MCF 10A (cell line): ENCODE measurements at regions not wholly inside any gene's neighbourhood (a gene's known extent, or its start where the extent isn't known, plus 50 kb on each side); places are given as distances from the start of the nearest gene placed in this dataset.
"Not testable (repeated sequence)": the region's sequence is repeated elsewhere in the genome, so short reads cannot be mapped to it uniquely, and the experiment has no call there.

ENCODE experiments used
- BruUV-seq: library from RNA; stranded (reverse); fragments of 400-500 nt; replicated peaks from 2 replicates; lab custom pipeline; 2021; lab: Mats Ljungman, UMichigan
- CTCF ChIA-PET: fragments of 300-600 bp; sonication (Branson Sonifier 250); formaldehyde crosslinking; extraction: SDS; loops from one replicate; lab custom pipeline; 2021; ENCODE audit warnings: antibody characterized with exemption, inconsistent platforms; lab: Yijun Ruan, JAX
- POLR2A ChIA-PET: fragments of 300-600, 350-650 bp; sonication (Branson Sonifier 250); formaldehyde crosslinking; extraction: SDS; loops from one replicate; lab custom pipeline; 2020; ENCODE audit warnings: antibody characterized with exemption, inconsistent platforms; lab: Yijun Ruan, JAX
- DNase-seq: peaks from one replicate; pipeline ENCODE4 v3.0.0-alpha.2; 2018; ENCODE audit not compliant: unreplicated experiment
- H3K27ac Mint-ChIP-seq: one replicate; pipeline ENCODE4 v1.8.0; 2022; ENCODE audit warnings: mild to moderate bottlenecking, low read depth, mixed read lengths; ENCODE audit not compliant: unreplicated experiment
- H3K27me3 Mint-ChIP-seq: one replicate; pipeline ENCODE4 v1.8.0; 2022; ENCODE audit warnings: mixed read lengths; ENCODE audit not compliant: insufficient read depth, unreplicated experiment
- H3K36me3 Mint-ChIP-seq: one replicate; pipeline ENCODE4 v1.8.0; 2022; ENCODE audit warnings: mild to moderate bottlenecking, moderate library complexity, mixed read lengths; ENCODE audit not compliant: insufficient read depth, unreplicated experiment
- H3K4me1 Mint-ChIP-seq: one replicate; pipeline ENCODE4 v1.8.0; 2022; ENCODE audit warnings: mixed read lengths; ENCODE audit not compliant: insufficient read depth, unreplicated experiment
- H3K4me3 Mint-ChIP-seq: one replicate; pipeline ENCODE4 v1.8.0; 2022; ENCODE audit warnings: mild to moderate bottlenecking, moderate library complexity, mixed read lengths; ENCODE audit not compliant: unreplicated experiment
- H3K9me3 Mint-ChIP-seq: one replicate; pipeline ENCODE4 v1.8.0; 2022; ENCODE audit warnings: mixed read lengths; ENCODE audit not compliant: unreplicated experiment
- CTCF ChIP-seq: fragments of 200-600 bp; IDR thresholded peaks from one replicate; pipeline ENCODE4 v1.8.0; 2022; ENCODE audit warnings: antibody characterized with exemption, mild to moderate bottlenecking; ENCODE audit not compliant: unreplicated experiment
- intact Hi-C: fragments of 100-400 bp; cut with micrococcal nuclease; formaldehyde crosslinking; loops from 2 replicates; pipeline ENCODE4 v1.14.1; 2022

- no peak overlapping the region for H3K4me3 Mint-ChIP-seq
- no peak for TF ChIP-seq CTCF
- POLR2A ChIA-PET: interaction anchor here (0.7 to 1.3 kb wide), 2 partner anchors 38 to 1165 kb away, joined by 3 read pairs; no protein-coding TSS in a partner anchor
- intact Hi-C loops: no loop called here
- H3K36me3 Mint-ChIP-seq: no peaks in the 10 kb centered on the region
- H3K27ac Mint-ChIP-seq: no peak overlapping the region
- DNase-seq: no peak
- no peaks in the 10 kb centered on the region for H3K9me3 Mint-ChIP-seq
- CTCF ChIA-PET: interaction anchor here (0.6 to 1.4 kb wide), 5 partner anchors 8 to 1085 kb away, joined by 3 read pairs; no protein-coding TSS in a partner anchor
- BruUV-seq: no TSS peak
- no peaks in the 10 kb centered on the region for H3K4me1 Mint-ChIP-seq
- H3K27me3 Mint-ChIP-seq: peaks cover 33% of the 10 kb centered on the region
Measured at GRCh38 chr14:101681795-101682194, 79.7 kb upstream of the PPP2R5C start.

- ChIA-PET POLR2A (interaction anchor here (0.6 kb wide), 2 partner anchors 10 to 48 kb away, joined by 3 to 4 read pairs; no protein-coding TSS in a partner anchor), CTCF (interaction anchor here (0.6 to 1.4 kb wide), 4 partner anchors 19 to 928 kb away, joined by 3 to 9 read pairs (median 3); no protein-coding TSS in a partner anchor)
- peaks cover 22% of the 10 kb centered on the region for H3K27me3 Mint-ChIP-seq
- no peak overlapping the region for H3K27ac Mint-ChIP-seq
- H3K9me3 Mint-ChIP-seq: no peaks in the 10 kb centered on the region
- DNase-seq: no peak
- H3K4me1 Mint-ChIP-seq: no peaks in the 10 kb centered on the region
- H3K4me3 Mint-ChIP-seq: no peak overlapping the region
- no peaks in the 10 kb centered on the region for H3K36me3 Mint-ChIP-seq
- TF ChIP-seq CTCF: no peak
- intact Hi-C loops: no loop called here
- BruUV-seq: no TSS peak
Measured at GRCh38 chr14:101683365-101683764, 78.1 kb upstream of the PPP2R5C start.

- no peak for TF ChIP-seq CTCF
- peak; percentile 78 for DNase-seq
- intact Hi-C loops: no loop called here
- no peaks in the 10 kb centered on the region for H3K4me1 Mint-ChIP-seq
- no peaks in the 10 kb centered on the region for H3K36me3 Mint-ChIP-seq
- no peak overlapping the region for H3K4me3 Mint-ChIP-seq
- ChIA-PET CTCF (interaction anchor here (0.6 kb wide), 1 partner anchor 20 kb away, joined by 3 read pairs; no protein-coding TSS in a partner anchor), POLR2A (interaction anchor here (0.6 kb wide), 1 partner anchor 38 kb away, joined by 4 read pairs; no protein-coding TSS in a partner anchor)
- H3K27me3 Mint-ChIP-seq: peaks cover 22% of the 10 kb centered on the region
- no peaks in the 10 kb centered on the region for H3K9me3 Mint-ChIP-seq
- H3K27ac Mint-ChIP-seq: no peak overlapping the region
- no TSS peak for BruUV-seq
Measured at GRCh38 chr14:101687756-101688546, 73.6 kb upstream of the PPP2R5C start.

GRCh38 chr14:101689039-101689501, 72.4 kb upstream of the PPP2R5C start:
- TF ChIP-seq CTCF: no peak
- ChIA-PET POLR2A (no interaction called here), CTCF (no interaction called here)
- Mint-ChIP-seq H3K9me3 (no peaks in the 10 kb centered on the region), H3K36me3 (no peaks in the 10 kb centered on the region), H3K27me3 (peaks cover 22% of the 10 kb centered on the region), H3K4me3 (no peak overlapping the region), H3K27ac (no peak overlapping the region), H3K4me1 (no peaks in the 10 kb centered on the region)
- no TSS peak for BruUV-seq
- intact Hi-C loops: no loop called here
- DNase-seq: no peak

- H3K4me3 Mint-ChIP-seq, DNase-seq, intact Hi-C loops, CTCF ChIA-PET, H3K4me1 Mint-ChIP-seq, H3K27ac Mint-ChIP-seq, BruUV-seq, H3K36me3 Mint-ChIP-seq, POLR2A ChIA-PET, H3K9me3 Mint-ChIP-seq: not testable (repeated sequence)
- peaks cover 18% of the 10 kb centered on the region for H3K27me3 Mint-ChIP-seq
Measured at GRCh38 chr14:101689966-101690365, 71.5 kb upstream of the PPP2R5C start.
